ENCODE measurements at regions not wholly inside any gene's neighbourhood (a gene's known extent, or its start where the extent isn't known, plus 50 kb on each side); places are given as distances from the start of the nearest gene placed in this dataset.

GRCh38 chr1:29758781-29759499, 522.6 kb downstream of the PTPRU start:
- TF ChIP-seq CTCF (IDR thresholded peaks at IDR 0.05) = no peak
- TF ChIP-seq POLR2A (IDR thresholded peaks at IDR 0.05) = no peak
